ENCODE measurements at regions not wholly inside any gene's neighbourhood (a gene's known extent, or its start where the extent isn't known, plus 50 kb on each side); places are given as distances from the start of the nearest gene placed in this dataset.

DNA sequence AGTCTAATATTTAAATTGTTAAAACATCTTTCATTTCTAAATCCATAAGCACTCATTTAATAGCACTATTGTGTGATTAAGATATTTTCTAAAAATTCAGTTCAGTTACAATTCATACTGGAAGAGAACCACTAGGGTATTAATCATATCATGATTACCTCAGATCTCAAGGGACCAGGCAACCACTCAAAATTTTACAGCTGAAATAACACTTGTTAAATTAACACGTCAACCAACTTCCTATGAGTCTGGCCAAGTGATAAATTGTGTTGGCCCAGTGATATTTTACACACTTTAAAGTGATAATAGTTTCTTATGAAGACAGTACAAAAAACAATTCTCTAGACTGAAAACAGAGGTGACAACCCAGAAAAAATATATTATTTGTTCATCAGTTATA lies 869.0 kb upstream of the ADGRB3 start:
- Histone ChIP-seq H3K36me3 (ENCODE audit: low read depth, low read length) (no peaks in the 10 kb centered on the region), H3K4me2 (ENCODE audit: low read length) (no peak overlapping the region), H3K4me1 (ENCODE audit: insufficient read depth, low read length) (no peaks in the 10 kb centered on the region), H3K4me3 (ENCODE audit: low read length) (no peak overlapping the region), H3K79me2 (ENCODE audit: low read length) (no peaks in the 10 kb centered on the region), H4K20me1 (ENCODE audit: low read length) (no peaks in the 10 kb centered on the region), H3K9me3 (ENCODE audit: low read length) (no peaks in the 10 kb centered on the region), H3K27ac (ENCODE audit: low read length) (no peak overlapping the region), H3K9ac (ENCODE audit: low read length) (no peak overlapping the region), H2AFZ (ENCODE audit: low read length) (no peak overlapping the region), H3K27me3 (ENCODE audit: low read length) (no peaks in the 10 kb centered on the region), H3F3A (ENCODE audit: low read length, unreplicated experiment) (no peaks in the 10 kb centered on the region), H3K9me2 (replicated peaks; ENCODE audit: low read length) (no peaks in the 10 kb centered on the region)
- TF ChIP-seq, protein P1, sequence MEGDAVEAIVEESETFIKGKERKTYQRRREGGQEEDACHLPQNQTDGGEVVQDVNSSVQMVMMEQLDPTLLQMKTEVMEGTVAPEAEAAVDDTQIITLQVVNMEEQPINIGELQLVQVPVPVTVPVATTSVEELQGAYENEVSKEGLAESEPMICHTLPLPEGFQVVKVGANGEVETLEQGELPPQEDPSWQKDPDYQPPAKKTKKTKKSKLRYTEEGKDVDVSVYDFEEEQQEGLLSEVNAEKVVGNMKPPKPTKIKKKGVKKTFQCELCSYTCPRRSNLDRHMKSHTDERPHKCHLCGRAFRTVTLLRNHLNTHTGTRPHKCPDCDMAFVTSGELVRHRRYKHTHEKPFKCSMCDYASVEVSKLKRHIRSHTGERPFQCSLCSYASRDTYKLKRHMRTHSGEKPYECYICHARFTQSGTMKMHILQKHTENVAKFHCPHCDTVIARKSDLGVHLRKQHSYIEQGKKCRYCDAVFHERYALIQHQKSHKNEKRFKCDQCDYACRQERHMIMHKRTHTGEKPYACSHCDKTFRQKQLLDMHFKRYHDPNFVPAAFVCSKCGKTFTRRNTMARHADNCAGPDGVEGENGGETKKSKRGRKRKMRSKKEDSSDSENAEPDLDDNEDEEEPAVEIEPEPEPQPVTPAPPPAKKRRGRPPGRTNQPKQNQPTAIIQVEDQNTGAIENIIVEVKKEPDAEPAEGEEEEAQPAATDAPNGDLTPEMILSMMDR (conservative IDR thresholded peaks at IDR 0.05; ENCODE audit: low read depth, low read length): no peak
- TF ChIP-seq EZH2phosphoT487 (IDR thresholded peaks at IDR 0.05; ENCODE audit: borderline replicate concordance, low read length): no peak
- no peak for TF ChIP-seq EZH2 (IDR thresholded peaks at IDR 0.05; ENCODE audit: low read length, unreplicated experiment)
- DNase-seq (no peak), ATAC-seq (no peak)
- intact Hi-C loops (cut with micrococcal nuclease): no loop called here
- ChIA-PET CTCF (no interaction called here), POLR2A (ENCODE audit: unreplicated experiment) (no interaction called here)
- BruUV-seq (replicated peaks): no TSS peak

DNA sequence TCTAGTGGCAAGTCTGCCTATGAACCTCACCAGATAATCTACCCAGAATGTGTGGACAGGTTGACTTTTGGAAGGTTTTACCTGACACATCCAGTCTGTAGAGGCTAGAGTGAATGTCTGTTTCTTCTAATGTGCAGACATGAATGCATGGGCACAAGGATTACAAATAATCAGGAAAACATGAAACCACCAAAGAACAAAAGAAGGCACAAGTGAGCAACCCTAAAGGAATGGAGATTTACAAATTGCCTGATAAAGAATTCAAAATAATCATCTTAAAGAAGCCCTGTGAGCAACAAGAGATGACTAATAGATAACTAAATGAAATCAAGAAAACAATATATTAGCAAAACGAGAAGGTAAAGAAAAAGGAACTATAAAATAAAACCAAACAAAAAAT lies 876.1 kb upstream of the ADGRB3 start:
- DNase-seq: no peak
- no peak overlapping the region for H3K4me2 ChIP-seq (ENCODE audit: low read length)
- no peak overlapping the region for H3K9ac ChIP-seq (ENCODE audit: low read length)
- ChIA-PET CTCF (no interaction called here), POLR2A (ENCODE audit: unreplicated experiment) (no interaction called here)
- H3K27ac ChIP-seq (ENCODE audit: low read length): no peak overlapping the region
- no peak overlapping the region for H3K4me3 ChIP-seq (ENCODE audit: low read length)
- H3K36me3 ChIP-seq (ENCODE audit: low read depth, low read length): no peaks in the 10 kb centered on the region
- TF ChIP-seq, protein P1 (conservative IDR thresholded peaks at IDR 0.05; ENCODE audit: low read depth, low read length): no peak
- TF ChIP-seq EZH2 (IDR thresholded peaks at IDR 0.05; ENCODE audit: low read length, unreplicated experiment): no peak
- no peak for TF ChIP-seq EZH2phosphoT487 (IDR thresholded peaks at IDR 0.05; ENCODE audit: borderline replicate concordance, low read length)
- H3K9me3 ChIP-seq (ENCODE audit: low read length): no peaks in the 10 kb centered on the region
- no peaks in the 10 kb centered on the region for H3K27me3 ChIP-seq (ENCODE audit: low read length)
- no TSS peak for BruUV-seq (replicated peaks)
- H2AFZ ChIP-seq (ENCODE audit: low read length): no peak overlapping the region
- H3K79me2 ChIP-seq (ENCODE audit: low read length): no peaks in the 10 kb centered on the region
- no peak for ATAC-seq
- H3K4me1 ChIP-seq (ENCODE audit: insufficient read depth, low read length): no peaks in the 10 kb centered on the region
- no peaks in the 10 kb centered on the region for H4K20me1 ChIP-seq (ENCODE audit: low read length)
- no peaks in the 10 kb centered on the region for H3F3A ChIP-seq (ENCODE audit: low read length, unreplicated experiment)
- intact Hi-C loops (cut with micrococcal nuclease): no loop called here
- no peaks in the 10 kb centered on the region for H3K9me2 ChIP-seq (replicated peaks; ENCODE audit: low read length)

DNA sequence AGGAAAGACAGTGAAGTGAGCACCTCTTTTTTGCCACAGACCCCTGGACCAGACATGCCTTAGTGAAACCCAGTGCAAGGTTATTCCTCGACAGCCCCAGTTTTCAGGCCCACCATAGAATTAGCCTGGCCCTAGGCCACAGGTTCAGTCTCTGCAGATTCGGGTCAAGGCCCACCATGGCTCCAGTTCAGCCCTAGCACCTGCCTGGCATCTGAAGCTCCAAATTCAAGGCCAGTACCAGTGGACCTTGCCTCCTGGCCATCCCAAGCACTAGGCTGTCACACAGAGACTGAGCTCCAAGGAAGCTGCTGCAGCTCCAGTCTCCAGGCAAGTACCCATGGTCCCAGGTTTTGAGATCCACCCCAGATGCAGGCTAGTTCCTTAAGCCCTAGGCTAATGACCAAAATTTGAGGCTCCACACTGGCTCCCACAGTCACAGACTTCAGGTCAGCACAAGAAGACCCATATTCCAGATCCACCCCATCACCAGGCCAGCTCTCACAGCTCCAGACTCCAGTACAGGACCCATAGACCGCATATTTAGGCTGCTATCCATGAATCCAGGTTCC lies 877.5 kb upstream of the ADGRB3 start:
- no peak overlapping the region for H3K4me3 ChIP-seq (ENCODE audit: low read length)
- no peaks in the 10 kb centered on the region for H3K36me3 ChIP-seq (ENCODE audit: low read depth, low read length)
- no peaks in the 10 kb centered on the region for H3K9me3 ChIP-seq (ENCODE audit: low read length)
- POLR2A ChIA-PET (ENCODE audit: unreplicated experiment): no interaction called here
- no peaks in the 10 kb centered on the region for H3K9me2 ChIP-seq (replicated peaks; ENCODE audit: low read length)
- no peak overlapping the region for H3K27ac ChIP-seq (ENCODE audit: low read length)
- H2AFZ ChIP-seq (ENCODE audit: low read length): no peak overlapping the region
- H4K20me1 ChIP-seq (ENCODE audit: low read length): no peaks in the 10 kb centered on the region
- no peaks in the 10 kb centered on the region for H3K27me3 ChIP-seq (ENCODE audit: low read length)
- H3K4me2 ChIP-seq (ENCODE audit: low read length): no peak overlapping the region
- no TSS peak for BruUV-seq (replicated peaks)
- CTCF ChIA-PET: no interaction called here
- no peaks in the 10 kb centered on the region for H3K79me2 ChIP-seq (ENCODE audit: low read length)
- H3K4me1 ChIP-seq (ENCODE audit: insufficient read depth, low read length): no peaks in the 10 kb centered on the region
- no peak overlapping the region for H3K9ac ChIP-seq (ENCODE audit: low read length)
- no peak for DNase-seq
- intact Hi-C loops (cut with micrococcal nuclease): no loop called here
- no peak for ATAC-seq
- TF ChIP-seq EZH2phosphoT487 (IDR thresholded peaks at IDR 0.05; ENCODE audit: borderline replicate concordance, low read length) (no peak), EZH2 (IDR thresholded peaks at IDR 0.05; ENCODE audit: low read length, unreplicated experiment) (no peak)
- TF ChIP-seq, protein P1 (conservative IDR thresholded peaks at IDR 0.05; ENCODE audit: low read depth, low read length): no peak
- H3F3A ChIP-seq (ENCODE audit: low read length, unreplicated experiment): no peaks in the 10 kb centered on the region
